ENCODE measurements at regions not wholly inside any gene's neighbourhood (a gene's known extent, or its start where the extent isn't known, plus 50 kb on each side); places are given as distances from the start of the nearest gene placed in this dataset.

- TF ChIP-seq POLR2A (IDR thresholded peaks at IDR 0.05; ENCODE audit: extremely low read depth, insufficient read length), result no peak
- TF ChIP-seq CTCF (IDR thresholded peaks at IDR 0.05; ENCODE audit: low read depth, low read length), result no peak
- no peak for TF ChIP-seq MYC (IDR thresholded peaks at IDR 0.05; ENCODE audit: low read depth, low read length)
- no peak for TF ChIP-seq MAX (IDR thresholded peaks at IDR 0.05; ENCODE audit: low read depth, low read length)
These were observed 634.1 kb upstream of the TBL1XR1 start for GRCh38 chr3:177831361-177831760.
